Mucosa of stomach (tissue), 1 donor: ENCODE measurements at regions not wholly inside any gene's neighbourhood (a gene's known extent, or its start where the extent isn't known, plus 50 kb on each side); places are given as distances from the start of the nearest gene placed in this dataset.

Source experiments
- H3K27me3 ChIP-seq: one replicate; pipeline ENCODE4 v1.7.0; 2013; ENCODE audit warnings: mild to moderate bottlenecking, low read length; ENCODE audit not compliant: control insufficient read depth, insufficient read depth
- H3K36me3 ChIP-seq: one replicate; pipeline ENCODE4 v1.7.0; 2013; ENCODE audit warnings: low read length; ENCODE audit not compliant: control insufficient read depth, insufficient read depth
- H3K4me1 ChIP-seq: one replicate; pipeline ENCODE4 v1.7.0; 2013; ENCODE audit warnings: mild to moderate bottlenecking, low read length; ENCODE audit not compliant: control insufficient read depth, insufficient read depth
- H3K4me3 ChIP-seq: one replicate; pipeline ENCODE4 v1.7.0; 2013; ENCODE audit warnings: low read length
- H3K9ac ChIP-seq: one replicate; pipeline ENCODE4 v1.7.0; 2013; ENCODE audit warnings: mild to moderate bottlenecking, low read length, moderate library complexity
- H3K9me3 ChIP-seq: one replicate; pipeline ENCODE4 v1.7.0; 2013; ENCODE audit warnings: mild to moderate bottlenecking, low read length, moderate library complexity; ENCODE audit not compliant: control insufficient read depth
- donor health status: Pancreatic carcinoma.

DNA sequence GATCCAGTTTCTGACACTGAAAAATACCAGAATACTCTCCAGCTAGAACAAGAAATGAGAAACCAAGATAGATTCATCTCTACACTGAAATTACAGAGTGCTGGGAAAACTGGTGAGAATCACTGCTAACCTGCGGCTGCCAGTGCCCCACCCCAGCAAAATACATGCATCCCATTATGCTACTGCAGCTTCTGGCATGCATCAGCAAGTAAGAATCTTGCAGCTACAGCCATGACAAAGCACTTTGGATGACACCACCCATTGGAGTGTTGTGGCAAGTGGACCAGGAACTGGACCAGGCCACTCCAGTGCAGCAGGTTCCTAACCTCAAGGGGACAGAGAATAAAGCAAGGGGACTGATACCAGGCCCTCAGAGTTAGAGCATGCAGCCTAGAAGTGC is 378.8 kb upstream of the ETAA1 start:
- H3K27me3 ChIP-seq: no peaks in the 10 kb centered on the region
- no peaks in the 10 kb centered on the region for H3K36me3 ChIP-seq
- H3K9me3 ChIP-seq: no peaks in the 10 kb centered on the region

DNA sequence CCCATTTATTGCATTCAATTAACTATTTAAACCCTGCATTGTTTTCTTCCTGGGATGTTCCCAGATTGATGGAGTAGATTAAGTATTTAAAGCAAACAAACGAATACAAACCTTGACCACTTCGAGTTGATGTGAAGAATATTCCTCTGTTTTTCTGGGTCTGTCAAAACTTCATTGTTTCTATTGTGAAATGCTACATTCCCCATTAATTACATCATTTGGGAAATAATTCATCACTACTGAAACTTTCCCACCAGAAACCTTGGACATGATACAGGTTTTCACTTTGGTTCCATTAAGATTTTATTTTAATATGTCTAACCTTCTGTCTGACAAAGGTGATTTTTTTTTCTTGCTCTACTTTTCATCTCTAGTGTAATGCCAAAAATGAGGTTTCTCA is 365.1 kb upstream of the ETAA1 start:
- Histone ChIP-seq H3K9ac (no peak overlapping the region), H3K4me1 (no peaks in the 10 kb centered on the region), H3K27me3 (no peaks in the 10 kb centered on the region), H3K36me3 (no peaks in the 10 kb centered on the region), H3K9me3 (no peaks in the 10 kb centered on the region), H3K4me3 (no peak overlapping the region)

More for the DNA sequence above, 378.8 kb upstream of the ETAA1 start:
- Histone ChIP-seq H3K9ac (no peak overlapping the region), H3K4me3 (no peak overlapping the region), H3K4me1 (no peaks in the 10 kb centered on the region)

DNA sequence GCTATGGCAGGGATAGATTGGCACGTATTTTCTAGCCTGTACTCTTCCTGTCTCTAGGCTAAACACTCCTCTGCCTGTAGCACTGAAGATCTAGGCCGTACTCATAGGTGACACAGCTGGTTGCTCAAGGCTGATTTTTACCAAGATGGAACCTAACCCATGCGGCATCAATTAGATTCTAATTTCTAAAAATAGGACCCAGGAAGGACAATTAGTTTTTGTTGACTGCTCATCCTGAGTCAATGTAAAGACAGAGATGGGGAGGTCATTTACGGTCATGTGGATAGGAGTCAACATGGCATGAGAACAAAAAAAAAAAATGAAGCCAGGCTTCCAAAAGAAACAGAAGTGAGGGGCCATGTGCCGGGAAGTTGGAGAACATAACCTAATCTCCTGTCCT is 360.7 kb upstream of the ETAA1 start:
- no peaks in the 10 kb centered on the region for H3K36me3 ChIP-seq
- H3K9me3 ChIP-seq: no peaks in the 10 kb centered on the region
- no peak overlapping the region for H3K9ac ChIP-seq
- H3K27me3 ChIP-seq: no peaks in the 10 kb centered on the region
- no peak overlapping the region for H3K4me3 ChIP-seq
- peaks cover 30% of the 10 kb centered on the region for H3K4me1 ChIP-seq

DNA sequence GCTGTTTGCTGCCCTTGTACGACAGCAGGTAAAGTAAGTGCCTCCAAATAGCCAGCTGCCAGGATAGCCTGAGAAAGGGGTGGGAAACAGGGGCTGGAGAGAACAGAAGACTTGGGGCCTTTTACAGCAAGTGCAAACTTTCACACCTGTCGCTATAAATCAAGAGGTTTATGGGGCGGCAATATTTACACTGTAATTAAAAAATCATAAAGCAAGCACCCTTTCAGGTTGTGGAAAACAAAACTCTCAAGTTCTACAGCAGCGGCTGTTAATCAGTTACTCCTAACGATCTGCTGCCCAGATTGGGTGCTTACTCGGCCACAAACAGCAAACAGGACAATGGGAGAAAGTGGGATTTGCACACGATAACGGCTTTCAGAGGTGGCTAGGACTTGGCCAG is 359.5 kb upstream of the ETAA1 start:
- H3K4me1 ChIP-seq: peaks cover 30% of the 10 kb centered on the region

DNA sequence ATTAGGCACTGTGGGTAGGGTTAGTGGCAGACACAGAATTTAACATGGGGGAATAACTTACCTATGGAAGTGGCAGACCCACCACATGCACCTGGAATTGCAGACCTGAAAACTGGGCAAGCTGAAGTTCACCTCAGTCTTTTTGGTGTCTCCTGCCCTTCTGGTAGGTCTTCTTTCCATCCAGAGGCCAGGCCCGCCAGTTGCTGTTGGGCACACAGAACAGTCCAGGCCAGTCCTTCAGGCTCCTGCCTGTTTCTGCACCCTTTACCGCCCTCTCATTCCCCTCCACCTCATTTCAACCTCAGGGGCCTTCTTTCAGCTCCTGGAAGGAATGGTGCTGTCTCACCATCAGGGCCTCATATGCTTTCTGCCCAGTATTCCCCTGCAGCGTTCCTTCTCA is 358.9 kb upstream of the ETAA1 start:
- no peaks in the 10 kb centered on the region for H3K36me3 ChIP-seq
- no peaks in the 10 kb centered on the region for H3K9me3 ChIP-seq
- peaks cover 30% of the 10 kb centered on the region for H3K4me1 ChIP-seq
- H3K9ac ChIP-seq: no peak overlapping the region
- no peak overlapping the region for H3K4me3 ChIP-seq
- no peaks in the 10 kb centered on the region for H3K27me3 ChIP-seq

More for the DNA sequence above, 359.5 kb upstream of the ETAA1 start:
- Histone ChIP-seq H3K9me3 (no peaks in the 10 kb centered on the region), H3K36me3 (no peaks in the 10 kb centered on the region), H3K27me3 (no peaks in the 10 kb centered on the region), H3K4me3 (no peak overlapping the region), H3K9ac (no peak overlapping the region)

DNA sequence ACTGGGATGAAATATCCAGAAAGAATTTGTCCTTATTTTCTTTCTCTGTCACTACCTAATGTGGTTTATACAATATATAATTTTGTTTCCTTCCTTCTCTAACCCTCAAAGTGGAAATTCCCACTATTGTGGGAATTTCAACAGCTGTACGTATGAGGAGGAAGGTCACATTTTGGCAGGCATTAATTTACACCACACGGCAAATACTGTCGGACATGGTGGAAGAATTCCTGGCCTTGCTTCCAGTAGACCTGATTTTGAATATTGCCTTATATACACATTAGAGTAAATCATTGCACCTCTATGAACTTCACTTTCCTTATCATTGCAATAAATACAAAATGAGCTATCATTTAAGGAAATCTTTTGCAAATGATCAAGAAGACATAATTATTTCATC is 358.1 kb upstream of the ETAA1 start:
- peaks cover under 1% of the 10 kb centered on the region for H3K27me3 ChIP-seq
- H3K4me3 ChIP-seq: no peak overlapping the region
- no peaks in the 10 kb centered on the region for H3K36me3 ChIP-seq
- H3K9me3 ChIP-seq: no peaks in the 10 kb centered on the region
- H3K4me1 ChIP-seq: peaks cover 30% of the 10 kb centered on the region
- no peak overlapping the region for H3K9ac ChIP-seq

DNA sequence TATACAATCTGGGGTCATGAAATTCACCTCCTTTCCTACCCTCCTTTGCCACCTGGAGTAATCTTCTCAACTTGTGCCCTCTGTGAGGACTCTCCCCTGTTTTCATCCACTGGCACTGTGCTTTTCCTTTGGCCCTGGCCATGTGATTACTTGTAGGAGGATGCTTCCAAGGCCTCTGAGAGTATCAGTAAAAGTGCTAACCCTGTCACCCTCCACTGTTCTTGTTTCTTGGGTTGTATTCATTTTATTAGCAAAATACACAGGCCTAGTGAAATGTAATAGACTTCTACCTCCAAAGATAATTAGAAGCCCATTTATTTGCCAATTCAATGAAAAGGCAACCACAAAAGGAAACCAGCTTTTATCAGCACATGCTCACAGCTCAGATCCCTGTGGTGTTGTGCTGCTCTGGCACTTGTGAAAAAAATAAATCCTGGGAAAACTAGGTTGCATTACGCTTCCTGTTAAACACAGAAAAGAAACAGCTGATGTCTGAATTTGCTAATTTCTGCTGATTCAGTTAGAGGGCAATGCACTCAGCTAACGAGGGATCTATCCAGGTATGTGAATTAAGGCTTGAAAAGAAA is 357.5 kb upstream of the ETAA1 start:
- H3K36me3 ChIP-seq: no peaks in the 10 kb centered on the region
- H3K9me3 ChIP-seq: no peaks in the 10 kb centered on the region
- no peak overlapping the region for H3K9ac ChIP-seq
- no peak overlapping the region for H3K4me3 ChIP-seq
- H3K27me3 ChIP-seq: peaks cover 6% of the 10 kb centered on the region
- peaks cover 30% of the 10 kb centered on the region for H3K4me1 ChIP-seq

DNA sequence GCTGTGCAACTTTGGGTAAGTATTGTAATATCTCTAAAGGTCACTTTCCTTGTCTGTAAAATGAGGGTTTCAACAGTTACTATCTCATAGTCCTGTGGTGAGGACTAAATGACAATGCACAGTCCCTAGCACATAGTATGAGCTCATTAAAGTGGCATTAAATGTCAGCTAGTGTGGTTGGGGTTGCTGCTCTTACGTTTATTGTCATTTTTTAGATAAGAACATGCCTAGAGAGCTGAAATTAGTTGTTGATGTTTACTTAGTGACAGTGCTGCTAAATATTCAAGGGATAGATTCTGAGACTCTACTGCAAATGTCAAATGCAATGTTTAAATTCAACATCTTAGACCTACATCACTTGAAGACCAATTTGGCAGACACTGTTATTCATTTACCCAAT is 356.1 kb upstream of the ETAA1 start:
- H3K9me3 ChIP-seq: no peaks in the 10 kb centered on the region
- H3K4me3 ChIP-seq: no peak overlapping the region
- H3K36me3 ChIP-seq: no peaks in the 10 kb centered on the region
- H3K9ac ChIP-seq: no peak overlapping the region
- H3K27me3 ChIP-seq: peaks cover 7% of the 10 kb centered on the region
- peaks cover 30% of the 10 kb centered on the region for H3K4me1 ChIP-seq

DNA sequence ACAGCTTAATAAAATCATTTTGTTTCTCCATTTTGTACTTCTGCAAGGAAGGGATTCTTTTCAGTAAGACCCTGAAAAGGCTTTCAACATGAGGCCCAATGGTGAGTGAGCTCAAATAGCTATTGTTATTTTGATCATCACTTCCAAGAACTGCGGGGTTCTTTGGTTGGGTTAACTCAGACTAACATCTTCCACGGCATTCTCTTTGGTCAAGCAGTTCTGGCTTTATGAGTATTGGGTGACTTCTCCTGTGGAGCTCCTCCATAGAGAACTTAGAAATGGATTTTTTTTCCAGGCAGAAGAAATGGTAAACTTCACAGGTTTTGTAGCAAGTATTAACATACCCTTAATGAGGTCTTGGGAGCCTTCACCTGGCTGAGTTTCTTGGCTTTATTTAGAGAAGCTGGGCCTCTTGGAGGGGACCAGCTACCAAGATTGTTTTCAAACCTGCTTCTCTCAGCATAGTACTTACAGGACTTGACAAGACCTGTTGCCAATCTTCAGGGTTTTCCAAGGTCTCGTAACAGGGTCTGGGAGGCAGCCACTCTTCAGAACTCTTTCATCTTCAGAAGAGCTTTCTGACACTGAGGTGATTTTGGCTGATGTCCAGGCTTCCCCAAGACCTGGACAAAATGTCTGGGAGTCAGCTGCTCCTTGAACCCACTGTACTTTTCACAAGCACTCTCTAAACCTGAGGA is 353.2 kb upstream of the ETAA1 start:
- H3K27me3 ChIP-seq: peaks cover 7% of the 10 kb centered on the region
- H3K4me3 ChIP-seq: no peak overlapping the region
- no peaks in the 10 kb centered on the region for H3K9me3 ChIP-seq
- no peaks in the 10 kb centered on the region for H3K36me3 ChIP-seq
- no peak overlapping the region for H3K9ac ChIP-seq
- H3K4me1 ChIP-seq: peaks cover 20% of the 10 kb centered on the region

DNA sequence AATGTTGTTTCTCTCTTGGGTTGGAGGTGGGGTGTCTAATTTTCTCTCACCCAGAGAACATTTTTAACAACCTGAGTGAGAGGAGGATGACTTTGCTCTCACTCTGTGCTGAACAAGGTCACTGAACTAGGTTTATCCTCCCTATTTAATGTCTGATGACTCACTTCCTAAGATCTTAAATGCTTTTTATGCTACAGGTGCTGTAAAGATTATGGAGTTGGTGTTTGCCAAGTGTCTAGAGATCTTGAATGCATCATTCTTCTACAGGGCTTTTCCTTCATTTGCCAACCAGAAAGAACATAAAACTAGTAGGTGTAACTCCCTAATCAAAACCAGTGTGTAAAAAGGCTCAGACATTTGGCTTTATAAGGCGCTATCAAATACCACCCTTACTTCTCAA is 350.5 kb upstream of the ETAA1 start:
- H3K36me3 ChIP-seq: no peaks in the 10 kb centered on the region
- peaks cover 7% of the 10 kb centered on the region for H3K27me3 ChIP-seq
- no peaks in the 10 kb centered on the region for H3K9me3 ChIP-seq
- H3K4me3 ChIP-seq: no peak overlapping the region
- H3K9ac ChIP-seq: no peak overlapping the region
- peaks cover 8% of the 10 kb centered on the region for H3K4me1 ChIP-seq

DNA sequence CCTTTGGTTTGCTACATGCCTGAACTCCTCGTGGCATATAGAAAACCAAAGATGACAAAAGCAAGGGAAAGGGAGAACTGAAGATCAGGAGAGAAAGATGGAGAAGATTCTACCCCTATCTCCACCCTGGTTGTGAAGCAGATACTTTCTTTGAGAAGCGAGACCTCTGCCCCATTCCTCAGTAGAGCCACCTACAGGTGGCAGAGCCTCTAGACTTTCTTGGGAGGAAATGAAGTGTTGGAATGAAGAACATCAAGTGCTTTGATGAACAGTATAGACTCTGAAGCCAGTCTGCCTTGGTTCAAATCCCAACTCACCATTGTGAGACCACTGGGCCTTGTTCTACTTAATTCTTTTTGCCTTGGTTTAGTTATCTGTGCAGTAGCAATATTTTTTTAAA is 348.8 kb upstream of the ETAA1 start:
- Histone ChIP-seq H3K36me3 (no peaks in the 10 kb centered on the region), H3K4me1 (peaks cover 8% of the 10 kb centered on the region)

DNA sequence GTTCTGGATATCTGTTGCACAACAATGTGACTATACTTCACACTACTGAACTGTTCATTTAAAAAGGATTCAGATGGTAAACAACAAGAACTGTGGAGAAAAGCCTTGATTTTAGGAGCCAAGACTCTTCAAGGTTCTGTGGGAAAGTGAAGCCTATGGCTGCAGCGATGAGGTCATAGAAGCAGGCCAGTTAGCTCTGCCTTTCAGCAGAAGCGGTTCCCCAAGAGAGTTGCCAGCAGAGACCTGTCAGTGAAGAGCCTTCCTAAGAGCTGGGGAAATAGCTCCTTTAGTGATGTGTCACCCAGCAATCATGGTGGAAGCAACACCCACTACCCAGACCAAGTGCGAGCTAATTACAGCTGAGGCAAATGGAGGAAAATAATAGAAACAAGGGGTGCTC is 346.5 kb upstream of the ETAA1 start:
- H3K9me3 ChIP-seq: no peaks in the 10 kb centered on the region
- no peak overlapping the region for H3K9ac ChIP-seq
- H3K27me3 ChIP-seq: no peaks in the 10 kb centered on the region
- H3K4me3 ChIP-seq: no peak overlapping the region
- no peaks in the 10 kb centered on the region for H3K36me3 ChIP-seq
- H3K4me1 ChIP-seq: peaks cover 8% of the 10 kb centered on the region

More for the DNA sequence above, 348.8 kb upstream of the ETAA1 start:
- no peak overlapping the region for H3K4me3 ChIP-seq
- peaks cover 7% of the 10 kb centered on the region for H3K27me3 ChIP-seq
- no peak overlapping the region for H3K9ac ChIP-seq
- H3K9me3 ChIP-seq: no peaks in the 10 kb centered on the region
